ENCODE measurements at regions not wholly inside any gene's neighbourhood (a gene's known extent, or its start where the extent isn't known, plus 50 kb on each side); places are given as distances from the start of the nearest gene placed in this dataset.

DNA sequence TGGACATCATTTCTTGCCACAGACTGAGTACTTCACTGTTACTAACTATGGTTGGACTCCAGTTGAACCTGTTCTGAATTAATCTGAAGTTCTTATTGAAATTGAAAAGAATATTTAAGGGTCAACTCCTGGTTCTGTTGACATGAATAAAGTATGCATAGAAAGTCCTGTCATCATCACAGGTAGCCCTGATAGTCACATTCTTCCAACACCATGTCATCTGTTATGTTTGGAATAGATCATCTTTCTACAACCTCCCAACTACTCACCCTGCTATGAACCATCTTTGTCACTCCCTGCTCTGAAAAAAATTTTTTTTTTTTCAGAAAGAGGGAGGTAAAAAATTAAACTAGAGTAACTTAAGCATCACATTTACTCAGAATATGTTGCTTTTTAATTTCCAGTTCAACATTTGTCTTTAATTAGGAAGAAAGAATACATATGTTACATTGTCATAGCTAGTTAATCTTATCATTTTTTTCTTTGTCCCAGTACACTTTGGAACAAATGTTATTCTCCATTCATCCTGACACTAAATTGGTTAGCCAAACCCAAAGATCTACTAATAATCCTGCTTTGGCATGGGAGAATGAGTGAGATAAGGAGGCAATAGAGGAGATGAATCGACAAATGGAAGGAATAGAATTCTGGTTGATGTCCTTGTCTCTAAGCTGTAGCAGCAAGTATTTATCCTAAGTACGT lies 775.1 kb upstream of the NRSN1 start:
- TF ChIP-seq GATA3 (IDR thresholded peaks at IDR 0.05; ENCODE audit: low read depth, low read length) (peak; percentile 85), GATA2 (IDR thresholded peaks at IDR 0.05; ENCODE audit: low read depth, low read length) (peak; percentile 40; the same call in 1 of the 2 replicates)

DNA sequence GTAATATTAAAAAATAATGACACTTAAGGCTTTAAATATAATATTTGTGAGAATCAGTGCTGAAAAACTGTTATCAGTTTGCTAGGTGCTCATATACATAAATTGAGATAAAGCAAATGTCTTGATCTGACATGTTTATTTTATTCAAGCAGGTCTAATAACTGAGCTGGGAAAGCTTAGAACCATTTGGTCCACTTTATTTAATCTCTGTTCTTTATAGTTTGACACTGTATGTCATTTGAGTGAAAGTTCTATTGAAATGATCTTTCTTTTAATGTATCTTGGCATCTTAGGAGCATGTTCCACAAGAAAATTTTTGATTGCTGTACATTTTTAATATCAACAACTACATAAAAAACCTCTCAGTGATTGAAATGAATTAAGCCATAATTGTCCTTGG lies 772.0 kb upstream of the NRSN1 start:
- TF ChIP-seq GATA2 (IDR thresholded peaks at IDR 0.05; ENCODE audit: low read depth, low read length) = no peak
- TF ChIP-seq GATA3 (IDR thresholded peaks at IDR 0.05; ENCODE audit: low read depth, low read length) = no peak

DNA sequence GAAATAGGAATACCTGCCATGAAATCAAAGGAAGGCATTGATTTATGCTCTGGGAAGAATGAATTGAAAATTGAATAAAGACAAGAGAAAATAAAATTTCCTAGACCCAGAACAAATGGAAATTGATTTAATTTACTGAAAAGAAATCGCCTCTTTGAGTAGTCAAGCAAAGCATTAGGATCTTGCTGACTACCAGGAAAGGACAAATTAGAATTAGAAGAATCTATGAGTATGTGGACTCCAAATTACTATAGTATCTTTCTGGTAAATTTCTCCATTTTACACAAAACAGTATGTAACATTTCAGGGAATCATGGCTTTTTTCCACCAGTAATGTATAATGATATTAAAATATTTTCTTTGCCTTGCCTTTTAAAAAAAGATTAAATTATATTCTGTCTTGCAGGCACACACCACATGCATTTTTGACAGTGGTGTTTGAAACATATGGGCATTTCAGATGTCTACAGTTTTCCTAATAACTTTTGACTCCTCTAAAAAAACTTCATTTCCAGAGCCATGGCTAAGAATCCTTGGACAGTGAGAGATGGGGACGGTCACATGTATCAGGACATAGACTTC lies 768.7 kb upstream of the NRSN1 start:
- TF ChIP-seq GATA2 (IDR thresholded peaks at IDR 0.05; ENCODE audit: low read depth, low read length) (no peak), GATA3 (IDR thresholded peaks at IDR 0.05; ENCODE audit: low read depth, low read length) (no peak)

DNA sequence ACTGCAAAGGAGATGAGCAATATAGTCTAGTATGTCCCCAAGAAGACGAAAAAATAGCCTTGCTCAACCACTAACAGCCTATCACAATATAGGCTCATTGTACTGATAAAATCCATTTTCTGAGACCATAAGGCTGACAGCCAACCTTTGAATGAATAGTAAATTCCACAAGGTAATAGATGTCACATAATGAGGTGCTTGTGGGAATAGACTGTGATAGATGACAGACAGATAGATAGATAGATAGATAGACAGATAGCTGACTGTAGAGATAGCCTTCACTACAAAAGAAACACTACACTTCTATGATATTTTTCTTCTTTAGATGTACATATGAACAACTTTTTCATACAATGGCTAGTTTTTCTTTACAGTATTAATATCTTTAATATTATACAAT lies 760.3 kb upstream of the NRSN1 start:
- no peak for TF ChIP-seq GATA2 (IDR thresholded peaks at IDR 0.05; ENCODE audit: low read depth, low read length)
- no peak for TF ChIP-seq GATA3 (IDR thresholded peaks at IDR 0.05; ENCODE audit: low read depth, low read length)

DNA sequence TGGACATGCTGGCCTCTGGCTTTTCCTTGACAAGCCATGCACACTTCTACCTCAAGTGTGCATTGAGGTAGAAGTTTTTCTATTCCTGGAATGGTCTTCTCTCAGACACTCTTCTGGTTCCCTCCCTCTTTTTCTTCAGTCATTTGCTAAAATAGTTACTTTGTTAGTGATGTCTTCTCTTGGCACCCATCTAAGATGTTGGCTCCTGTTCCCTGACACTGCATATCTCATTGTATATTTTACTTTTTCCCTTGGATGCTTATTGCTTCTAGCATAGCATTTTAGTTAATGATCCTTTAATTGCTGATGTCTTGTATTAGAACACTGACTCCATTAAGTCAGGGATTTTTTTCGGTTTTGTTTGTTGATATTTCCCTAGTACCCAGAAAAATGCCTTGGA lies 758.7 kb upstream of the NRSN1 start:
- TF ChIP-seq GATA3 (IDR thresholded peaks at IDR 0.05; ENCODE audit: low read depth, low read length) (no peak), GATA2 (IDR thresholded peaks at IDR 0.05; ENCODE audit: low read depth, low read length) (no peak)

DNA sequence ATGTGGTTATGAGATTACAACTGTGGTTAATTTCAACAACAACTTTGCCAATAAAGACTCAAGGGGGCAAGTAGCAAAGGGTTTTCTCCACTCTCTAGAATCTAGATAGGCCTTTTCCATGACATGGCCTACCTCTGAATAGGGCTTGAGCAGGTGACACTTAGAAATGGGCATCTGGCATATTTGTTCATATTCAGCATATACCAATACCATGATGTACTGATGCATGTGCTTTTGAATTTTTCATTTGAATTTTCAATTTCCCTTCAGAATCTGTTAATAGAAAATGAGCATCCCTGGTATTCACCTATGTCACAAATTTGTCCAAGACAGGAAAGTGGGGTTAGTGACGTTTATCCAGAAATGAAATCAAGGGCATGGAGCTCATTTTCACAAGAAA lies 757.5 kb upstream of the NRSN1 start:
- no peak for TF ChIP-seq GATA3 (IDR thresholded peaks at IDR 0.05; ENCODE audit: low read depth, low read length)
- TF ChIP-seq GATA2 (IDR thresholded peaks at IDR 0.05; ENCODE audit: low read depth, low read length) = no peak

DNA sequence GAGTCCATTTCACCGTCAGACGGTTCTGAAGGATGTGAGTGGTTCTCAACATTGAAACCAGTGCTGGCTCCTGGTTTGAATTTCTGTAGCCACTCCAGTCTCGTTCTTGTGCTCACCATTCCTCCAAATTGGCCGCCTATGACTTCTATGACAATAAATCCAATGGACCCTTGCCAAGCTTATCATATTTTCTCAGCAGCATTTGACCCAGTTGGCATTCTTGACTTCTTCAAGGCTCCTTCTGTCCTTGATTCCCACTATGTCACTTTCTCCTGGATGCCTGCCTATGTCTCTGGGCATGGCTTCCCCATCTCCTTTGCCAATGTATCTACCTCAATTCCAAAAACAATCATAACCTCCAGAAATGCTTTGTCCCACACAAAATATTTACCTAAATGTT lies 756.0 kb upstream of the NRSN1 start:
- TF ChIP-seq GATA3 (IDR thresholded peaks at IDR 0.05; ENCODE audit: low read depth, low read length) (no peak), GATA2 (IDR thresholded peaks at IDR 0.05; ENCODE audit: low read depth, low read length) (no peak)

DNA sequence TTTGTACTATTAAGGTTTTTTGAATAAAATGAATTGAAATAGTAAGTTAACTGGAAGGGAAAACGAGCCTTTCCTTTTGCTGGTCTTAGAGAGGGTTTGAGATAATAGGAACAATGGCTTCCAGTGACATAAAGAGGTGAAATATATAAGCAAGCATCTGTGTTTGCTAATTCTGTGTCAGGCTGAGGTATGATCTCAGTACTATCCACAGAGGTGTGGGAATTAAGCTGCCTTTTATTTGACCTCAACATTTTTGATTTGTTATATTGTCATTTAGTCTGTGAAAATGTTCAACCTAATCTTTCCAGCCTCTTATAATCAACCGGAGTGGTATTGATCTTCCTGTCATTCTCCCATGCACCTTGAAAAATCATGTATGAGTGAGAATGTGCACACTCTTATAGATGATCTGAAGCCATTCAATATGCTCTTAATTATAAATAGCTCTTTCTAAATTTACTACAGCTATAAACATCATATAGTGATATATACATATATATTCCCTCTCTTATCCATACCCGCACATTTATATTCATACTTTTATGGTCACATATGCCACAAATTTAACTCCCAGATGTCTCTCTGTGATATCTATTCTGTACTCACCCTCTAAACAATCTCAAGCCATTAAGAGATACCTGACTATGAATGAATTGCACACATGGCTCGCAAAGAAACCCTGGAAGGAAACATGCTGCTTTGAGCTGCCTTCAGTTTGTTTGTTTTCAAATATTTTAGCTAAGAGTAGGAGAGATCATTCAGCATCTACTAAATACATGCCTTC lies 754.7 kb upstream of the NRSN1 start:
- TF ChIP-seq GATA3 (IDR thresholded peaks at IDR 0.05; ENCODE audit: low read depth, low read length) = no peak
- no peak for TF ChIP-seq GATA2 (IDR thresholded peaks at IDR 0.05; ENCODE audit: low read depth, low read length)

DNA sequence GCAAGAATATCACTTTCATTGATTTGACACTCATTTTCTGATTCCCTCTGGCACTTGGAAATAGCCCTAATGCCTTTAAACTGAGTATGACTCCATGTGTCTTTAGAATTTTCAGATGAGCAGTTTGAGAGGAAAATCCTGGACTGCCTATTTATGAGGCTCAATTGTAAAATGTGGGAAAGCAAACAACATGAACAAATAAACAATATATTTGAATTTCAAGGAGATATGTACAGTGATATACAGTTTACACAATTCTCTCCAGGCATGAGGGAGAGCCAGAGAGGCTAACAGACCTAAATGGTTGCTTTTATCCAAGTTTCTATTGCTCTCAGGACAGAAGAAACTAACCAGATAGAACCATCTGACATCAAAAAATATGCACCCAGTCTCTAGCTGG lies 748.2 kb upstream of the NRSN1 start:
- TF ChIP-seq GATA3 (IDR thresholded peaks at IDR 0.05; ENCODE audit: low read depth, low read length) (no peak), GATA2 (IDR thresholded peaks at IDR 0.05; ENCODE audit: low read depth, low read length) (no peak)

DNA sequence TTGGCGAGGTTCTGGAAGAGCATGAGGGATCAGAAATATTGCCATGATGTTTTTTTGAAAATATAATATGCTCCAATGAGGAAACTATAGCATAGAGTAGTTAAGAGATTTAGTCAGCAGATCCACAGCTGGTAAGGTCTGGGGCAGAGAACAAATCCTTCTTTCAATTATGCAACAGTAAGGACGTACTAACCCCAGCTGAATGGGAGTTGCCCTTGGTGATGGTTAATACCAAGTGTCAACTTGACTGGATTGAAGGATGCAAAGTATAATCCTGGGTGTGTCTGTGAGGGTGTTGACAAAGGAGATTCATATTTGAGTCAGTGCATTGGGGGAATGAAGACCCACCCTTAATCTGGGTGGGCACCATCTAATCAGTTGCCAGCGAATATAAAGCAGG lies 745.5 kb upstream of the NRSN1 start:
- TF ChIP-seq GATA2 (IDR thresholded peaks at IDR 0.05; ENCODE audit: low read depth, low read length) (no peak), GATA3 (IDR thresholded peaks at IDR 0.05; ENCODE audit: low read depth, low read length) (no peak)

DNA sequence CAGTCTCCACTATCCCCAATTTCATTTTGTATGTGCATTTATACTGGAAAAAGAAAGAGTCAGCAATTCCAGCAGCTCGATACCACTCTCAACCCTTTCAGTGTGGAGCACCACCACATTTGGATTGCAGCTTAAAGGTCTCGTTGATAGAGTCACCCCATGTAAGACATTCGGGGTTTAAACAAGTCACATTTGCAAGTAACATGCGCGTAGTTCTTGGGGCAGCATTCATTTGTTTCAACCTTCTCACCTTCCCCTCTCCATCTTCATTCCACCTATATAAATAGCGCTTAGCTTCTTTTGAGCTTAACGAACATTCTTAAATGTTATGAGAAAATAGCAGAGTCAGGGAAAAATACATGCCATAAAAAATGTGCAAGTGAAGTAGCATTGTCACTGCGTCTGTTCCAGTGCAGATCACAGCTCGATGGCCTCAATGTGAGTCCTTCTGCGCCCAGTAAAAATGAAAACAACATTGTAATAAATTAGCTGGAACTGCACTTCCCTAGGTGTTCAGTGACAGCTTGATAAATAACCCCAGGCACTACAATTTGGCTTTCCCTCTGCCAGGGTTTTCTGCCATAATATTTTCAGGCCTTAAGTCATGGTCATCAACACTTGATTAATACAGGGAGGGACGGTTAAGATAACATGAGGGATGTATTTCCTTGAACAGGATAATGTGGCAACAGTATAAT lies 737.8 kb upstream of the NRSN1 start:
- TF ChIP-seq GATA2 (IDR thresholded peaks at IDR 0.05; ENCODE audit: low read depth, low read length) = no peak
- TF ChIP-seq GATA3 (IDR thresholded peaks at IDR 0.05; ENCODE audit: low read depth, low read length) = no peak

DNA sequence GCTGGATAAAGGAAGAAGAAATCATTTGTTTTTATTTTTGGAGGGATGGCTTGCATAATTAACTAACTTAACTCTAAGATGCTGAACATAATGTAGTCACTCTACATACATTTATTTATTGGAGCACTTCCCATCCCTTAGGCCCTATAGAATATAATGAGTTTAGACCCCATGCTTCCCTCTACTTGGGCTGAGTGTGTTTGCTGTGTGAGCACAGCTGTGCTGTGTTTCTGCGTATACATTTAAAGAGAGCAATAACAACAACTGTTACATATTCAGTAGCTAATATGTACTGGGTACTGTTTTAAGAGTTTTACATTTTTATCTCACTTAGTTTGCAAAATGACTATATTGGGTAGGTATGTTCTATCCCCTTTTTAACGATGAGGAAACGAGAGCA lies 736.6 kb upstream of the NRSN1 start:
- TF ChIP-seq GATA2 (IDR thresholded peaks at IDR 0.05; ENCODE audit: low read depth, low read length) = no peak
- TF ChIP-seq GATA3 (IDR thresholded peaks at IDR 0.05; ENCODE audit: low read depth, low read length) = no peak

DNA sequence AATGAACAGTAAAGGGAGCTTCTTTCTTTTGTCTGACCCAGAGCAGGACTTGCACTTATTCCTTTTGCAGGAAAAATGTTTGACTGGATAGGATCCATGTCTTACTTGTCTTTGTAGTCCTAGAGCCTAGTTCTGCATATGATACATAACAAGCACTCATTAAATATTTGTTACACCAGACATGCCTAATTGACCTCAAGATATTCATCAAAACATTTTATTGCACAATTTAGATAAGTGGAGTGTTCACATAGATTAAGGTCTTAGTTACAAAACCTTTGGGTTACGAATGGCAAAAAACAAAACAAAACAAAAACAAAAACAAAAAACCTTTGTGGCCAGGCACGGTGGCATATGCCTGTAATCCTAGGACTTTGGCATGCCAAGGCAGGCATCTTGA lies 735.8 kb upstream of the NRSN1 start:
- no peak for TF ChIP-seq GATA2 (IDR thresholded peaks at IDR 0.05; ENCODE audit: low read depth, low read length)
- no peak for TF ChIP-seq GATA3 (IDR thresholded peaks at IDR 0.05; ENCODE audit: low read depth, low read length)

DNA sequence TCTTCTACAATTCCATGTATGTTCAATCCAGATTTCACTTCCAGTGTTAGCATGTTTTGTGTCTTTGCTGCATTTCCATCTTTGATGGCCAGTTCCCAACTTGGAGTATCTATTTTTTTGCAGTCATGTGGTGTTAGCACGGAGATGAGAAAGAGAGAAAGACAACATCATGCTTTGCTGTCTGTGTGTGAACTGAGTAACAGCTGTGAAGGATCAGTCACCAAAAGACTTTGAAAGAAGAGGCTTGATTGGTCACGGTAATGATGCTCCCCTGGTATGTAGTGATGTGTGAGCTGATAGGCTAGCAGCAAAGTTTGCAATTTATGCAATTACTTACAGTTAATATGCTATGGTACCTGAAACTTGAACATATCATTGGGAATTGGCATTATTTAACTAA lies 731.3 kb upstream of the NRSN1 start:
- no peak for TF ChIP-seq GATA2 (IDR thresholded peaks at IDR 0.05; ENCODE audit: low read depth, low read length)
- no peak for TF ChIP-seq GATA3 (IDR thresholded peaks at IDR 0.05; ENCODE audit: low read depth, low read length)
